ENCODE measurements at regions not wholly inside any gene's neighbourhood (a gene's known extent, or its start where the extent isn't known, plus 50 kb on each side); places are given as distances from the start of the nearest gene placed in this dataset.

- FAIRE-seq = no peak
These were observed 328.5 kb upstream of the PRDM1 start for GRCh38 chr6:105757512-105758200.

GRCh38 chr6:105755885-105756284, 330.3 kb upstream of the PRDM1 start:
- no peak for FAIRE-seq

- no peak for FAIRE-seq
These were observed 332.4 kb upstream of the PRDM1 start for GRCh38 chr6:105753620-105754211.

- FAIRE-seq = no peak
These were observed 332.9 kb upstream of the PRDM1 start for GRCh38 chr6:105753207-105753606.

- FAIRE-seq = no peak
These were observed 336.0 kb upstream of the PRDM1 start for GRCh38 chr6:105750089-105750488.

GRCh38 chr6:105748737-105749161, 337.4 kb upstream of the PRDM1 start:
- FAIRE-seq = no peak

- FAIRE-seq = no peak
These were observed 338.2 kb upstream of the PRDM1 start for GRCh38 chr6:105747823-105748405.

GRCh38 chr6:105746509-105746908, 339.6 kb upstream of the PRDM1 start:
- FAIRE-seq = no peak

GRCh38 chr6:105746130-105746505, 340.0 kb upstream of the PRDM1 start:
- FAIRE-seq = no peak

GRCh38 chr6:105745464-105746129, 340.5 kb upstream of the PRDM1 start:
- FAIRE-seq = no peak

GRCh38 chr6:105744815-105745214, 341.3 kb upstream of the PRDM1 start:
- FAIRE-seq = no peak

- FAIRE-seq = no peak
These were observed 338.2 kb upstream of the PREP start for GRCh38 chr6:105740946-105741645.

- no peak for FAIRE-seq
These were observed 336.9 kb upstream of the PREP start for GRCh38 chr6:105739764-105740163.

- FAIRE-seq = peak; percentile 88
These were observed 330.8 kb upstream of the PREP start for GRCh38 chr6:105733556-105734162.

- FAIRE-seq = no peak
These were observed 326.1 kb upstream of the PREP start for GRCh38 chr6:105728995-105729394.

- no peak for FAIRE-seq
These were observed 324.2 kb upstream of the PREP start for GRCh38 chr6:105726902-105727655.

- no peak for FAIRE-seq
These were observed 312.0 kb upstream of the PREP start for GRCh38 chr6:105714846-105715245.

GRCh38 chr6:105713474-105714118, 310.7 kb upstream of the PREP start:
- FAIRE-seq = no peak

- no peak for FAIRE-seq
These were observed 308.3 kb upstream of the PREP start for GRCh38 chr6:105711216-105711615.

- no peak for FAIRE-seq
These were observed 302.7 kb upstream of the PREP start for GRCh38 chr6:105705608-105706007.

- FAIRE-seq = no peak
These were observed 292.6 kb upstream of the PREP start for GRCh38 chr6:105695461-105695860.
